Choroid plexus epithelial cell (primary cell): ENCODE measurements at regions not wholly inside any gene's neighbourhood (a gene's known extent, or its start where the extent isn't known, plus 50 kb on each side); places are given as distances from the start of the nearest gene placed in this dataset.

ENCODE experiments used
- DNase-seq: peaks from one replicate; pipeline ENCODE4 v3.0.0-alpha.2; 2010; ENCODE audit warnings: low read depth
- H3K4me3 ChIP-seq: 2 replicates; pipeline ENCODE4 v1.5.1; 2011; ENCODE audit warnings: low read depth, mild to moderate bottlenecking, control low read depth, low read length, moderate library complexity
- CTCF ChIP-seq: conservative IDR thresholded peaks from 2 replicates; pipeline ENCODE4 v1.5.1; 2011; ENCODE audit warnings: low read depth, mild to moderate bottlenecking, control low read depth, inconsistent platforms, low read length, moderate library complexity

- no peak for TF ChIP-seq CTCF
- no peak for DNase-seq
- H3K4me3 ChIP-seq: no peak overlapping the region
These were observed 793.6 kb downstream of the GALC start for GRCh38 chr14:87199381-87199780.

GRCh38 chr14:87196436-87196835, 796.5 kb downstream of the GALC start:
- no peak for TF ChIP-seq CTCF
- no peak for DNase-seq
- H3K4me3 ChIP-seq: no peak overlapping the region

- TF ChIP-seq CTCF: no peak
- no peak for DNase-seq
- no peak overlapping the region for H3K4me3 ChIP-seq
These were observed 805.2 kb downstream of the GALC start for GRCh38 chr14:87187786-87188185.

GRCh38 chr14:87186737-87187136, 806.2 kb downstream of the GALC start:
- DNase-seq: no peak
- TF ChIP-seq CTCF: no peak
- no peak overlapping the region for H3K4me3 ChIP-seq

GRCh38 chr14:87185961-87186560, 806.9 kb downstream of the GALC start:
- no peak for TF ChIP-seq CTCF
- no peak for DNase-seq
- H3K4me3 ChIP-seq: no peak overlapping the region

GRCh38 chr14:87184180-87184579, 808.8 kb downstream of the GALC start:
- DNase-seq: no peak
- TF ChIP-seq CTCF: no peak
- no peak overlapping the region for H3K4me3 ChIP-seq

- no peak for TF ChIP-seq CTCF
- no peak overlapping the region for H3K4me3 ChIP-seq
- no peak for DNase-seq
These were observed 811.7 kb downstream of the GALC start for GRCh38 chr14:87181288-87181687.
